HL-60 (cell line): ENCODE measurements at regions not wholly inside any gene's neighbourhood (a gene's known extent, or its start where the extent isn't known, plus 50 kb on each side); places are given as distances from the start of the nearest gene placed in this dataset.

ENCODE experiments used
- DNase-seq, 2 experiments: peaks; one replicate each; pipeline ENCODE4 v3.0.0-alpha.2; 2010 to 2020; ENCODE audit warnings: low read depth in 1 of 2, low spot score in 1 of 2
- H3K27ac ChIP-seq: fragments of 250-450 bp; sonication (Bioruptor Pico); replicated peaks from 2 replicates; pipeline ENCODE4 v1.5.1; 2020; ENCODE audit warnings: mild to moderate bottlenecking, moderate library complexity
- H3K27me3 ChIP-seq: fragments of 250-450 bp; sonication (Bioruptor Pico); 2 replicates; pipeline ENCODE4 v1.5.1; 2021; ENCODE audit warnings: mild to moderate bottlenecking, moderate library complexity; ENCODE audit not compliant: insufficient read depth, poor library complexity, severe bottlenecking
- H3K4me3 ChIP-seq: replicated peaks from 2 replicates; pipeline ENCODE4 v1.5.1; 2011; ENCODE audit warnings: mild to moderate bottlenecking, control low read depth, low read length; ENCODE audit not compliant: insufficient read depth
- GABPA ChIP-seq: IDR thresholded peaks from 2 replicates; pipeline ENCODE4 v1.6.1; 2012; ENCODE audit warnings: low read depth
- POLR2AphosphoS5 ChIP-seq: IDR thresholded peaks from 2 replicates; pipeline ENCODE4 v1.6.1; 2012; ENCODE audit warnings: low read depth
- SPI1 ChIP-seq: IDR thresholded peaks from 2 replicates; pipeline ENCODE4 v1.6.1; 2012; ENCODE audit warnings: low read depth, mild to moderate bottlenecking, borderline replicate concordance
- TF ChIP-seq, protein P1 (sequence below): IDR thresholded peaks from one replicate; pipeline ENCODE4 v1.5.1; 2011; ENCODE audit warnings: low read length, control low read depth, inconsistent platforms; ENCODE audit not compliant: insufficient read depth
- TF ChIP-seq, protein P2 (sequence below): IDR thresholded peaks from 2 replicates; pipeline ENCODE4 v1.6.1; 2012; ENCODE audit warnings: low read depth; ENCODE audit not compliant: insufficient replicate concordance

- no peak overlapping the region for H3K27ac ChIP-seq
- no peak overlapping the region for H3K4me3 ChIP-seq
- no peaks in the 10 kb centered on the region for H3K27me3 ChIP-seq
- TF ChIP-seq, protein P1, sequence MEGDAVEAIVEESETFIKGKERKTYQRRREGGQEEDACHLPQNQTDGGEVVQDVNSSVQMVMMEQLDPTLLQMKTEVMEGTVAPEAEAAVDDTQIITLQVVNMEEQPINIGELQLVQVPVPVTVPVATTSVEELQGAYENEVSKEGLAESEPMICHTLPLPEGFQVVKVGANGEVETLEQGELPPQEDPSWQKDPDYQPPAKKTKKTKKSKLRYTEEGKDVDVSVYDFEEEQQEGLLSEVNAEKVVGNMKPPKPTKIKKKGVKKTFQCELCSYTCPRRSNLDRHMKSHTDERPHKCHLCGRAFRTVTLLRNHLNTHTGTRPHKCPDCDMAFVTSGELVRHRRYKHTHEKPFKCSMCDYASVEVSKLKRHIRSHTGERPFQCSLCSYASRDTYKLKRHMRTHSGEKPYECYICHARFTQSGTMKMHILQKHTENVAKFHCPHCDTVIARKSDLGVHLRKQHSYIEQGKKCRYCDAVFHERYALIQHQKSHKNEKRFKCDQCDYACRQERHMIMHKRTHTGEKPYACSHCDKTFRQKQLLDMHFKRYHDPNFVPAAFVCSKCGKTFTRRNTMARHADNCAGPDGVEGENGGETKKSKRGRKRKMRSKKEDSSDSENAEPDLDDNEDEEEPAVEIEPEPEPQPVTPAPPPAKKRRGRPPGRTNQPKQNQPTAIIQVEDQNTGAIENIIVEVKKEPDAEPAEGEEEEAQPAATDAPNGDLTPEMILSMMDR = no peak
- TF ChIP-seq, protein P2, sequence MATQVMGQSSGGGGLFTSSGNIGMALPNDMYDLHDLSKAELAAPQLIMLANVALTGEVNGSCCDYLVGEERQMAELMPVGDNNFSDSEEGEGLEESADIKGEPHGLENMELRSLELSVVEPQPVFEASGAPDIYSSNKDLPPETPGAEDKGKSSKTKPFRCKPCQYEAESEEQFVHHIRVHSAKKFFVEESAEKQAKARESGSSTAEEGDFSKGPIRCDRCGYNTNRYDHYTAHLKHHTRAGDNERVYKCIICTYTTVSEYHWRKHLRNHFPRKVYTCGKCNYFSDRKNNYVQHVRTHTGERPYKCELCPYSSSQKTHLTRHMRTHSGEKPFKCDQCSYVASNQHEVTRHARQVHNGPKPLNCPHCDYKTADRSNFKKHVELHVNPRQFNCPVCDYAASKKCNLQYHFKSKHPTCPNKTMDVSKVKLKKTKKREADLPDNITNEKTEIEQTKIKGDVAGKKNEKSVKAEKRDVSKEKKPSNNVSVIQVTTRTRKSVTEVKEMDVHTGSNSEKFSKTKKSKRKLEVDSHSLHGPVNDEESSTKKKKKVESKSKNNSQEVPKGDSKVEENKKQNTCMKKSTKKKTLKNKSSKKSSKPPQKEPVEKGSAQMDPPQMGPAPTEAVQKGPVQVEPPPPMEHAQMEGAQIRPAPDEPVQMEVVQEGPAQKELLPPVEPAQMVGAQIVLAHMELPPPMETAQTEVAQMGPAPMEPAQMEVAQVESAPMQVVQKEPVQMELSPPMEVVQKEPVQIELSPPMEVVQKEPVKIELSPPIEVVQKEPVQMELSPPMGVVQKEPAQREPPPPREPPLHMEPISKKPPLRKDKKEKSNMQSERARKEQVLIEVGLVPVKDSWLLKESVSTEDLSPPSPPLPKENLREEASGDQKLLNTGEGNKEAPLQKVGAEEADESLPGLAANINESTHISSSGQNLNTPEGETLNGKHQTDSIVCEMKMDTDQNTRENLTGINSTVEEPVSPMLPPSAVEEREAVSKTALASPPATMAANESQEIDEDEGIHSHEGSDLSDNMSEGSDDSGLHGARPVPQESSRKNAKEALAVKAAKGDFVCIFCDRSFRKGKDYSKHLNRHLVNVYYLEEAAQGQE = no peak
- TF ChIP-seq POLR2AphosphoS5 (no peak), SPI1 (no peak)
- no peak for DNase-seq
Observed at GRCh38 chr15:61564785-61565184, 335.7 kb upstream of the RORA start.

GRCh38 chr15:61558172-61559136, 329.4 kb upstream of the RORA start:
- H3K4me3 ChIP-seq = no peak overlapping the region
- no peak for TF ChIP-seq SPI1
- TF ChIP-seq, protein P1 = no peak
- TF ChIP-seq, protein P2 = no peak
- no peak for TF ChIP-seq GABPA
- no peak for TF ChIP-seq POLR2AphosphoS5
- no peak for DNase-seq
- no peaks in the 10 kb centered on the region for H3K27me3 ChIP-seq
- H3K27ac ChIP-seq = no peak overlapping the region

- TF ChIP-seq, protein P1 = no peak
- TF ChIP-seq GABPA (no peak), SPI1 (no peak), POLR2AphosphoS5 (no peak)
- TF ChIP-seq, protein P2 = no peak
- Histone ChIP-seq H3K27ac (no peak overlapping the region), H3K27me3 (no peaks in the 10 kb centered on the region), H3K4me3 (no peak overlapping the region)
- no peak for DNase-seq
Observed at GRCh38 chr15:61556037-61556648, 327.0 kb upstream of the RORA start.
